ENCODE measurements at regions not wholly inside any gene's neighbourhood (a gene's known extent, or its start where the extent isn't known, plus 50 kb on each side); places are given as distances from the start of the nearest gene placed in this dataset.
"Not testable (repeated sequence)": the region's sequence is repeated elsewhere in the genome, so short reads cannot be mapped to it uniquely, and the experiment has no call there.

DNA sequence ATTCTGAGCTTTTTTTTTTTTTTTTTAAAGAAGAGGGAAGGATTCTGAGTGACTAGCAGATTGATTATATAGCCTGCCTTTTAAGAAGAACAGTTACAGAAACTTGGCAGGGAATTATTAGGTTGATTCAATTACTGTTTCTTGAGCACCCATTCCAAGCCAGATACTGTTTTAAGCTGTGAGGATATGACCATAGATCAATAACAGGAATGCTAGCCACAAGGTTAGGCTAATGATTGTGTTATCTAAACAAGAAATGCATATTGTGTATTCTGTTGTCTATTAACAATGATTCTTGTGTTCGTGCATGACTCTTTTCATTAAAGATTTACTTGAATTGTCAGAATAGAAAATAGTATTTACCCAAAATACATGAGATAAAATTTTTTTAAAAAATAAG, 67.1 kb downstream of the PRORP start:
- CTCF ChIA-PET: interaction anchor here (0.6 to 0.7 kb wide), 2 partner anchors 222 to 426 kb away, joined by 3 read pairs; no protein-coding TSS in a partner anchor
- H3K9me3 ChIP-seq (ENCODE audit: control insufficient read depth, insufficient read depth, low read depth, low read length): no peaks in the 10 kb centered on the region
- POLR2A ChIA-PET: no interaction called here
- H3K4me3 ChIP-seq (ENCODE audit: low read depth, low read length): no peak overlapping the region
- peaks cover 0 to 6% of the 10 kb centered on the region in 2 experiments; a peak in 1 of 3 replicates for H3K36me3 ChIP-seq (ENCODE audit: control insufficient read depth in 2 of 2, insufficient read depth in 1 of 2, low read length in 2 of 2)
- no peak overlapping the region for H3K27ac ChIP-seq (ENCODE audit: extremely low read depth, low read depth, low read length)
- H3K4me1 ChIP-seq (ENCODE audit: control insufficient read depth, insufficient read depth, low read length): no peaks in the 10 kb centered on the region
- no peak for TF ChIP-seq ZNF16 (tag by site-specific recombination; IDR thresholded peaks at IDR 0.05; ENCODE audit: low read depth)
- no peak for TF ChIP-seq ZNF184 (tag by site-specific recombination; IDR thresholded peaks at IDR 0.05)
- TF ChIP-seq ZNF777 (tag by site-specific recombination; IDR thresholded peaks at IDR 0.05; ENCODE audit: borderline replicate concordance): no peak
- TF ChIP-seq, protein P1, sequence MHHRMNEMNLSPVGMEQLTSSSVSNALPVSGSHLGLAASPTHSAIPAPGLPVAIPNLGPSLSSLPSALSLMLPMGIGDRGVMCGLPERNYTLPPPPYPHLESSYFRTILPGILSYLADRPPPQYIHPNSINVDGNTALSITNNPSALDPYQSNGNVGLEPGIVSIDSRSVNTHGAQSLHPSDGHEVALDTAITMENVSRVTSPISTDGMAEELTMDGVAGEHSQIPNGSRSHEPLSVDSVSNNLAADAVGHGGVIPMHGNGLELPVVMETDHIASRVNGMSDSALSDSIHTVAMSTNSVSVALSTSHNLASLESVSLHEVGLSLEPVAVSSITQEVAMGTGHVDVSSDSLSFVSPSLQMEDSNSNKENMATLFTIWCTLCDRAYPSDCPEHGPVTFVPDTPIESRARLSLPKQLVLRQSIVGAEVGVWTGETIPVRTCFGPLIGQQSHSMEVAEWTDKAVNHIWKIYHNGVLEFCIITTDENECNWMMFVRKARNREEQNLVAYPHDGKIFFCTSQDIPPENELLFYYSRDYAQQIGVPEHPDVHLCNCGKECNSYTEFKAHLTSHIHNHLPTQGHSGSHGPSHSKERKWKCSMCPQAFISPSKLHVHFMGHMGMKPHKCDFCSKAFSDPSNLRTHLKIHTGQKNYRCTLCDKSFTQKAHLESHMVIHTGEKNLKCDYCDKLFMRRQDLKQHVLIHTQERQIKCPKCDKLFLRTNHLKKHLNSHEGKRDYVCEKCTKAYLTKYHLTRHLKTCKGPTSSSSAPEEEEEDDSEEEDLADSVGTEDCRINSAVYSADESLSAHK (tag by site-specific recombination; IDR thresholded peaks at IDR 0.05): no peak
- TF ChIP-seq ZNF785 (tag by site-specific recombination; IDR thresholded peaks at IDR 0.05): no peak
- TF ChIP-seq, protein P2, sequence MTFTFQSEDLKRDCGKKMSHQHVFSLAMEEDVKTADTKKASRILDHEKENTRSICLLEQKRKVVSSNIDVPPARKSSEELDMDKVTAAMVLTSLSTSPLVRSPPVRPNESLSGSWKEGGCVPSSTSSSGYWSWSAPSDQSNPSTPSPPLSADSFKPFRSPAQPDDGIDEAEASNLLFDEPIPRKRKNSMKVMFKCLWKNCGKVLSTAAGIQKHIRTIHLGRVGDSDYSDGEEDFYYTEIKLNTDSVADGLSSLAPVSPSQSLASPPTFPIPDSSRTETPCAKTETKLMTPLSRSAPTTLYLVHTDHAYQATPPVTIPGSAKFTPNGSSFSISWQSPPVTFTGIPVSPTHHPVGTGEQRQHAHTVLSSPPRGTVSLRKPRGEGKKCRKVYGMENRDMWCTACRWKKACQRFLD (tag by site-specific recombination; IDR thresholded peaks at IDR 0.05): no peak
- no peak for TF ChIP-seq ZNF155 (tag by site-specific recombination; IDR thresholded peaks at IDR 0.05)
- no peak for TF ChIP-seq OVOL3 (tag by site-specific recombination; IDR thresholded peaks at IDR 0.05)
- TF ChIP-seq ZNF624 (tag by site-specific recombination; IDR thresholded peaks at IDR 0.05): no peak
- TF ChIP-seq SETDB1 (IDR thresholded peaks at IDR 0.05; ENCODE audit: insufficient read length, low read length): no peak
- TF ChIP-seq ZNF521 (tag by site-specific recombination; IDR thresholded peaks at IDR 0.05): no peak

DNA sequence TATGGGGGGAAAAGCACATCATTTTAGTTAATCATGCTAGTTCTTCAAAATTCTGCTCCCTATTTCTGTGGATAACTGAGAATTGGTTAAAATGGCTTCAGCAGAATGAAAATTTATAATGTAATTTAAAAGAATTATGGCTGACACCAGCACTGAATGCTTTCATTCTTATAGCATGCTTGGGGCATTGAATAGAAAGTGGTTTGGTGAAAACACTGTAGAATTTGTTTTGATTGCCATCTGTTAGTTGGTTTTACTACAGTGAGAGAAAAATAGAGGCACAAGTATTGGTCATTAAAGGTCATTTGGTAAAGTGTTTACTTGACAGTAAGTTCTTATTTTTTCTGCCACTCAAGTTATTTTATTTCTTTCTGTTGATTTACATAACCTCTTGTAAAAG, 70.8 kb downstream of the PRORP start:
- POLR2A ChIA-PET: no interaction called here
- CTCF ChIA-PET: interaction anchor here (0.6 kb wide), 1 partner anchor 224 kb away, joined by 4 read pairs; no protein-coding TSS in a partner anchor
- no peak for TF ChIP-seq ZNF785 (tag by site-specific recombination; IDR thresholded peaks at IDR 0.05)
- TF ChIP-seq, protein P3, sequence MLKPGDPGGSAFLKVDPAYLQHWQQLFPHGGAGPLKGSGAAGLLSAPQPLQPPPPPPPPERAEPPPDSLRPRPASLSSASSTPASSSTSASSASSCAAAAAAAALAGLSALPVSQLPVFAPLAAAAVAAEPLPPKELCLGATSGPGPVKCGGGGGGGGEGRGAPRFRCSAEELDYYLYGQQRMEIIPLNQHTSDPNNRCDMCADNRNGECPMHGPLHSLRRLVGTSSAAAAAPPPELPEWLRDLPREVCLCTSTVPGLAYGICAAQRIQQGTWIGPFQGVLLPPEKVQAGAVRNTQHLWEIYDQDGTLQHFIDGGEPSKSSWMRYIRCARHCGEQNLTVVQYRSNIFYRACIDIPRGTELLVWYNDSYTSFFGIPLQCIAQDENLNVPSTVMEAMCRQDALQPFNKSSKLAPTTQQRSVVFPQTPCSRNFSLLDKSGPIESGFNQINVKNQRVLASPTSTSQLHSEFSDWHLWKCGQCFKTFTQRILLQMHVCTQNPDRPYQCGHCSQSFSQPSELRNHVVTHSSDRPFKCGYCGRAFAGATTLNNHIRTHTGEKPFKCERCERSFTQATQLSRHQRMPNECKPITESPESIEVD (tag by site-specific recombination; IDR thresholded peaks at IDR 0.05): peak; percentile 49; the same call in 1 of the 2 replicates
- no peaks in the 10 kb centered on the region; a peak in 1 of 3 replicates for H3K36me3 ChIP-seq (ENCODE audit: control insufficient read depth in 2 of 2, insufficient read depth in 1 of 2, low read length in 2 of 2)
- H3K9me3 ChIP-seq (ENCODE audit: control insufficient read depth, insufficient read depth, low read depth, low read length): no peaks in the 10 kb centered on the region
- H3K4me3 ChIP-seq (ENCODE audit: low read depth, low read length): no peak overlapping the region
- no peak overlapping the region for H3K27ac ChIP-seq (ENCODE audit: extremely low read depth, low read depth, low read length)
- no peaks in the 10 kb centered on the region for H3K4me1 ChIP-seq (ENCODE audit: control insufficient read depth, insufficient read depth, low read length)

DNA sequence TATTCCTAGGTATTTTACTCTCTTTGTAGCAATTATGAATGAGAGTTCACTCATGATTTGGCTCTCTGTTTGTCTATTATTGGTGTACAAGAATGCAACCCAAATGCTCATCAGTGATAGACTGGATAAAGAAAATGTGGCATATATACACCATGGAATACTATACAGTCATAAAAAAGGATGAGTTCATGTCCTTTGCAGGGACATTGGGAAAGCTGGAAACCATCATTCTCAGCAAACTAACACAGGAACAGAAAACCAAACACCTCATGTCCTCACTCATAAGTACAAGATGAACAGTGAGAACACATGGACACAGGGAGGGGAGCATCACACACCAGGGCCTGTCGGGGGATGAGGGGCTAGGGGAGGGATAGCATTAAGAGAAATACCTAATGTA, 71.8 kb downstream of the PRORP start:
- peak; percentile 91 for TF ChIP-seq ZNF146 (tag by site-specific recombination; IDR thresholded peaks at IDR 0.05)
- H3K4me1 ChIP-seq (ENCODE audit: control insufficient read depth, insufficient read depth, low read length); POLR2A ChIA-PET; H3K9me3 ChIP-seq (ENCODE audit: control insufficient read depth, insufficient read depth, low read depth, low read length); H3K27ac ChIP-seq (ENCODE audit: extremely low read depth, low read depth, low read length); H3K4me3 ChIP-seq (ENCODE audit: low read depth, low read length); H3K36me3 ChIP-seq (ENCODE audit: control insufficient read depth in 2 of 2, insufficient read depth in 1 of 2, low read length in 2 of 2); CTCF ChIA-PET: not testable (repeated sequence)

DNA sequence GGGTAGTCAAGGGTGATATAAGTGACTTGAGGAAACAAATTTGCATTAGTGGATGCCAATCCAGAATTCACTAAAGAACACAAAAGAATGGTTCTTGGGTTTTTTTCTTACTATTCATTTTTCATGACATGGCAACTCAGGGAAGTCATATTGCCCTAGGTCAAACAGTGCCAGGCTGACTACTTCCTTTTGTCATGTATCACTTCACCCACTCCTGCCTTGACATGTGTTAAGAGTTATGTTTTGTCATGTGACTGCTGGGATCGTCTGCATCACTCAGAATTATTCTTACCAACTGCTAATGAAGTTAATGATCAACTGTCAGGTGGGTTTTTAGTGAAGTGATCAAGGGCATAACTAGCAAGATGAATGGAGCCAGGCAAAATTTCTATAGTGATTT, 74.2 kb downstream of the PRORP start:
- Histone ChIP-seq H3K4me1 (ENCODE audit: control insufficient read depth, insufficient read depth, low read length) (no peaks in the 10 kb centered on the region), H3K27ac (ENCODE audit: extremely low read depth, low read depth, low read length) (no peak overlapping the region), H3K9me3 (ENCODE audit: control insufficient read depth, insufficient read depth, low read depth, low read length) (no peaks in the 10 kb centered on the region), H3K4me3 (ENCODE audit: low read depth, low read length) (no peak overlapping the region), H3K36me3 (ENCODE audit: control insufficient read depth in 2 of 2, insufficient read depth in 1 of 2, low read length in 2 of 2) (no peaks in the 10 kb centered on the region)
- CTCF ChIA-PET: interaction anchor here (1.1 kb wide), 1 partner anchor 18 kb away, joined by 3 read pairs; no protein-coding TSS in a partner anchor
- POLR2A ChIA-PET: no interaction called here
- no peak for TF ChIP-seq PRDM1 (tag by site-specific recombination; IDR thresholded peaks at IDR 0.05)
- no peak for TF ChIP-seq GLIS2 (tag by site-specific recombination; IDR thresholded peaks at IDR 0.05)
- TF ChIP-seq ZNF837 (tag by site-specific recombination; IDR thresholded peaks at IDR 0.05): no peak
- no peak for TF ChIP-seq ZNF214 (tag by site-specific recombination; IDR thresholded peaks at IDR 0.05; ENCODE audit: borderline replicate concordance)
- no peak for TF ChIP-seq ZSCAN23 (tag by site-specific recombination; IDR thresholded peaks at IDR 0.05)
- TF ChIP-seq ZNF776 (tag by site-specific recombination; IDR thresholded peaks at IDR 0.05; ENCODE audit: borderline replicate concordance): no peak
- no peak for TF ChIP-seq ZNF138 (tag by site-specific recombination; IDR thresholded peaks at IDR 0.05; ENCODE audit: borderline replicate concordance)
- TF ChIP-seq ZNF677 (tag by site-specific recombination; IDR thresholded peaks at IDR 0.05): no peak
- TF ChIP-seq ZNF610 (tag by site-specific recombination; IDR thresholded peaks at IDR 0.05; ENCODE audit: borderline replicate concordance): no peak
- TF ChIP-seq ZNF747 (tag by site-specific recombination; IDR thresholded peaks at IDR 0.05): no peak
